Stimulated activated CD4-positive, alpha-beta T cell treated with anti-CD3 and anti-CD28 coated beads, Interleukin-2, amount 100 ng/mL, for 24 hours (primary cell): ENCODE measurements at regions not wholly inside any gene's neighbourhood (a gene's known extent, or its start where the extent isn't known, plus 50 kb on each side); places are given as distances from the start of the nearest gene placed in this dataset.

Experiments used
- DNase-seq, 2 donors: peaks; one replicate each; pipeline ENCODE4 v3.0.0-alpha.2; 2020

GRCh38 chr7:109178342-109178741 lies 608.7 kb downstream of the DNAJB9 start:
- DNase-seq = no peak

- DNase-seq = no peak
Observed at GRCh38 chr7:109179601-109180000, 609.9 kb downstream of the DNAJB9 start.

- no peak for DNase-seq
Observed at GRCh38 chr7:109190766-109191398, 621.2 kb downstream of the DNAJB9 start.

GRCh38 chr7:109206196-109206595 lies 636.5 kb downstream of the DNAJB9 start:
- DNase-seq = no peak

- no peak for DNase-seq
Observed at GRCh38 chr7:109213081-109213480, 643.4 kb downstream of the DNAJB9 start.

- DNase-seq = no peak
Observed at GRCh38 chr7:109215341-109215740, 645.7 kb downstream of the DNAJB9 start.

- no peak for DNase-seq
Observed at GRCh38 chr7:109224100-109224499, 654.4 kb downstream of the DNAJB9 start.

GRCh38 chr7:109226699-109227098 lies 657.0 kb downstream of the DNAJB9 start:
- DNase-seq = no peak

GRCh38 chr7:109235316-109235715 lies 665.6 kb downstream of the DNAJB9 start:
- no peak for DNase-seq

- DNase-seq = no peak
Observed at GRCh38 chr7:109246330-109247077, 676.8 kb downstream of the DNAJB9 start.

- no peak for DNase-seq
Observed at GRCh38 chr7:109256762-109257560, 687.3 kb downstream of the DNAJB9 start.

GRCh38 chr7:109259151-109259550 lies 689.5 kb downstream of the DNAJB9 start:
- DNase-seq = no peak

GRCh38 chr7:109261781-109262180 lies 692.1 kb downstream of the DNAJB9 start:
- DNase-seq = no peak

- DNase-seq = no peak
Observed at GRCh38 chr7:109266610-109267009, 696.9 kb downstream of the DNAJB9 start.

GRCh38 chr7:109276348-109276747 lies 706.7 kb downstream of the DNAJB9 start:
- DNase-seq = no peak

- no peak for DNase-seq
Observed at GRCh38 chr7:109282726-109283125, 713.1 kb downstream of the DNAJB9 start.

GRCh38 chr7:109284943-109285342 lies 715.3 kb downstream of the DNAJB9 start:
- DNase-seq = no peak

GRCh38 chr7:109295158-109295557 lies 725.5 kb downstream of the DNAJB9 start:
- no peak for DNase-seq

GRCh38 chr7:109308816-109309215 lies 739.1 kb downstream of the DNAJB9 start:
- DNase-seq = no peak

- no peak for DNase-seq
Observed at GRCh38 chr7:109309790-109310189, 740.1 kb downstream of the DNAJB9 start.

- DNase-seq = no peak
Observed at GRCh38 chr7:109318136-109318535, 748.5 kb downstream of the DNAJB9 start.

GRCh38 chr7:109322833-109323232 lies 753.2 kb downstream of the DNAJB9 start:
- DNase-seq = no peak

- DNase-seq = no peak
Observed at GRCh38 chr7:109331423-109331822, 761.7 kb downstream of the DNAJB9 start.

GRCh38 chr7:109335951-109336350 lies 766.3 kb downstream of the DNAJB9 start:
- DNase-seq = no peak
